Fibroblast of upper back skin (primary cell): ENCODE measurements at regions not wholly inside any gene's neighbourhood (a gene's known extent, or its start where the extent isn't known, plus 50 kb on each side); places are given as distances from the start of the nearest gene placed in this dataset.
"Not testable (repeated sequence)": the region's sequence is repeated elsewhere in the genome, so short reads cannot be mapped to it uniquely, and the experiment has no call there.

Experiments
- DNase-seq: peaks from one replicate; pipeline ENCODE4 v3.0.0-alpha.2; 2013

GRCh38 chr6:102808944-102809505, 1415.5 kb downstream of the GRIK2 start:
- DNase-seq = not testable (repeated sequence)

GRCh38 chr6:102799051-102799450, 1405.5 kb downstream of the GRIK2 start:
- DNase-seq = no peak

- peak; percentile 1 for DNase-seq
Observed at GRCh38 chr6:102798636-102799035, 1405.1 kb downstream of the GRIK2 start.

DNA sequence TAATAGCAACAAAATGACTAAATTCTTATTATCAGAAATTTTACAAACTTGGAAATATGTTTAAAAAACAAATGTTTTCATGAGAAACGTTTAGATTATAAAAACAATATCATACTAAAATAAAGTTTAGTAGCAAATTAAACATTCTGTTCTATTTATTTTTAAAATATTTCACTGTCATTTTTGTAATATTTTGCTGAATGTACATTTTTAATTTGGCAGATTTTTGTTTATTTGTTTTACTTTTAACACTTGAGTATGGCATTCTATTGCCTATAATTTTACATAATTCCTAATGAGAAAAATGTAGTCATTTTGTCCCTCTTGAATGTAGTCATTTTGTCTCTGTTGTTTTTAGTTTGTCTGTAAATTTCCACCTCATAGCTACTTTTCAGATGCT, 1400.2 kb downstream of the GRIK2 start:
- no peak for DNase-seq

DNA sequence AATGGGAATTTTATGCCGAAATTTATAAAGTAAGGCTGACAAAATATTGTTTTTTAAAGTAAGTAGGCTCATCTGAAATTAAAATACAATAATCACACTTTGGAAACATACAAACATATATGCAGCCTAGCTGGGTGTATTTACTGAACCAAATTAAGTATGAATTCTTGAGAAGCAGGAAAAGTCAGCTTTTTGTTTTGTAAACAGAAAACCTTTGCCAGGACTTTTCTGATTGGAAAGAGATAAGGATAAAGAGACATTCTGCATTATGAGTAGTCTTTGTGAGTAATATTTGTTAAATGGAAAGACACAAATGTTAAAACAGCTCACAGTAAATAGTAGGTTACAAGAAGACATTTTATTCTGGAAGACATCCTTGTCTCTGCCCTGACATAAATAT, 1380.8 kb downstream of the GRIK2 start:
- no peak for DNase-seq

DNA sequence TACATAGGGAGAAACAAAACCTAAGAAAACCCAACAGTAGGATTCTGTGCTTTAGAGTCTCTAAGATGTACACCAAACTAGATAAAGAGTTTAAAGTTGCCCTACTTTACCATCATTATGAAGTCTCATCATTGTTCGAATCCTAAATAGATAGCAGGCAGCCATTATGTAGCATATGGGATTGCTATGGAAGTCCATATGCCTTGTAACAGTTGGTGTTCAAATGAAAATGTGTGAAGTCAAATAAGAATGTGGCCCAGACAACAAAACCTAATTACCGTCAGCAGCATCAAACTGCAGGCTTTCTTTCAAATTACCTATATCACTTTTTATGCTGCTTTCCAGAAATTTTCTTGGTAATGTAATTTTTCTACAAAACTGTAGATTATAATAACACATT, 1380.1 kb downstream of the GRIK2 start:
- no peak for DNase-seq

DNA sequence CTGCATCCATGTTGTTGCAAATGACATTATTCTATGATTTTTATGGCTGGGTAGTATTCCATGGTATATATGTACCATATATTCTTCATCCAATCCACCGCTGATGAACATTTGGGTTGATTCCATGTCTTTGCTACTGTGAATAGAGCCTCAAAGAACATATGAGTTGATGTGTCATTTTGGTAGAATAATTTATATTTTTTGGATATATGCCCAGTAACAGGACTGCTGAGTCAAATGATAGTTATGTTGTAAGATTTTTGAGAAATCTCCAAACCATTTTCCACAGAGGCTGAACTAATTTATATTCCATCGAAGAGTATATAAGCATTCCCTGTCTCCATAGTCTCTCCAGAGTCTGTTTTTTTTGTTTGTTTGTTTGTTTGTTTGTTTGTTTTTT, 1373.5 kb downstream of the GRIK2 start:
- DNase-seq = peak; percentile 68

DNA sequence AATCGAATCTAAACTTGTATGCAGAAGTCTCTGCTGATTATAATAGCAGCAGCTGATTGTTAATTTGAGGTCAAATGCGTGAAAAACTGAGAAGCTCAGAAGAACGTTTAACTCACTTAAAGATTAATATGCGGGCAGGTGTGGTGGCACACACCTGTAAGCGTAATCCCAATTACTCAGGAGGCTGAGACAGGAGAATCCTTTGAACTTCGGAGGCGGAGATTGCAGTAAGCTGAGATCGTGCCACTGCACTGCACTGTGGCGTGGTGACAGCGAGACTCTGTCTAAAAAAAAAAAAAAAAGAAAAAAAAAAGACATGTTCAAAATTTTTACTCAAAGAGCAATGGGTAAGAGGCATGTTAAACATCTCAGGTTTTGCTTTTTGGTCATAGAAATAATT, 1370.8 kb downstream of the GRIK2 start:
- DNase-seq = no peak

DNA sequence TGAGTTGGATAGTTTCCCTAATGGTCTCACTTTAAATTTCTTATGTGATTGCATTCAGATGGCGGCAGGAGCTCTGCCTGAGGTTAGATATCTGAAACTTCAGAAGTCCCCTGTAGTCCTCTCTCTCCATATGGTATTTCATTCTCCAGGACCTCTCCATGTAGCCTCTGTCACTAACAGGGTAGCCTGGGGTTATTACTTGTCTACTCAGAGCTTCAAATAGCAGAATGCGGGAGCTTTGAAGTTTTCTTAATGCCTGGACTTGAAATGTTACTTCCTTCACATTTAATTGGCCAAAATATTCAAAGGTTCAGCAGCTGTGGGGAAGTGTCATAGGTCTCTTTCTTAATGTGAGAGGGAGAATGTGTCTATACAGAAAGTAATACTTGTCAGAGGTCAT, 1370.4 kb downstream of the GRIK2 start:
- no peak for DNase-seq

DNA sequence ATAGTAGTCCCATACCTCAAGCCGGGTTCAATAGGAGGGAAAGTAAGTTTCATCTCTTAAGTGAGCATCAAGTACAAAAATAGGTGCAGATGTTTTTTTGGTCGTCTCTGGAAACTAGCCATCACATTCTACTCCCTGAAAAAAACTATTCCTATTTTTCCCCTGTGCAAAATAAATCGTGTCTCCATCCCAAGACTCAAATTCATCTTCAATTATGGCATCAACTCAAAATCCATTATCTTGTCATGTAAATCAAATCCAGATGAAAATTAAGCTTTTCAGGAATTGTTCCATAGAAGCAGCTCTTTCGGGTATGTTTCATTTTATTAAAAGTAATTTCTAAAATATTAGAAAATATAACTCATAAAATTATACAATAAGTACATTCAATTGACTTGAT, 1368.4 kb downstream of the GRIK2 start:
- DNase-seq = peak; percentile 31

DNA sequence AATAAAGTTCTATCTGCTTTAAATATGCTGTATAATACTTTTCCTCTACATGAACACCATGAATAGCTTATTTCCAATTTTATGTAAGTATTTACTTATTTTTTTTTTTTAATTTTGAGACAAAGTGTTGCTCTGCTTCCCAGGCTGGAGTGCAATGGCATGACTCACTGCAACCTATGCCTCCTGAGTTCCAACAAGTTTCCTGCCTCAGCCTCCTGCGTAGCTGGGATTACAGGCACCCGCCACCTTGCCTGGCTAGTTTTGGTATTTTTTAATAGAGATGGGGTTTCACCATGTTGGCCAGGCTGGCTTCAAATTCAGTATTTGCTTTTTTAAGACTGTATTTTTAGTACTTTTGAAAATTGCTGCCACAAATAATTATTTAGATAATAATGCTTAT, 1365.9 kb downstream of the GRIK2 start:
- DNase-seq = no peak

GRCh38 chr6:102758536-102758935, 1365.0 kb downstream of the GRIK2 start:
- DNase-seq = not testable (repeated sequence)

- no peak for DNase-seq
Observed at GRCh38 chr6:102749210-102749971, 1355.9 kb downstream of the GRIK2 start.

- no peak for DNase-seq
Observed at GRCh38 chr6:102746941-102747340, 1353.4 kb downstream of the GRIK2 start.

GRCh38 chr6:102742754-102743356, 1349.3 kb downstream of the GRIK2 start:
- DNase-seq = peak; percentile 16

- peak; percentile 9 for DNase-seq
Observed at GRCh38 chr6:102742028-102742427, 1348.5 kb downstream of the GRIK2 start.

DNA sequence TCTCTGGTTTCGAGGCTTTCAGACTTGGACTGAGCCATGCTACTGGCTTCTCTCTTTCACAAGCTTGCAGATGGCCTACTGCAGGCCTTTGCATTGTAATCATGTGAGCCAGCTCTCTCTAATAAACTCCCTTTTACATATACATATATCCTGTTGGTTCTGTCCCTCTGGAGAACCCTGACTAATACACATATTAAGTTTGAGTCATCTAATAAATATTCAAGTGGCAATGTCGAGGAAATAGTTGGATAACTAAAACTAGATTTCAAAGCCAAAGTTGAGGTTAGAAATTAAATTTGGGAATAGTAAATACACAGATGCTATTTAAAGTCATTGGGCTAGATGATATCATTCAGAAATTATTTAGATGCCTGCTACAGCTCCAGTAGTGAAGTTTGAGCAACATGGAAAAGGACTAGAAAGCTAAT, 1343.4 kb downstream of the GRIK2 start:
- DNase-seq = peak; percentile 95

DNA sequence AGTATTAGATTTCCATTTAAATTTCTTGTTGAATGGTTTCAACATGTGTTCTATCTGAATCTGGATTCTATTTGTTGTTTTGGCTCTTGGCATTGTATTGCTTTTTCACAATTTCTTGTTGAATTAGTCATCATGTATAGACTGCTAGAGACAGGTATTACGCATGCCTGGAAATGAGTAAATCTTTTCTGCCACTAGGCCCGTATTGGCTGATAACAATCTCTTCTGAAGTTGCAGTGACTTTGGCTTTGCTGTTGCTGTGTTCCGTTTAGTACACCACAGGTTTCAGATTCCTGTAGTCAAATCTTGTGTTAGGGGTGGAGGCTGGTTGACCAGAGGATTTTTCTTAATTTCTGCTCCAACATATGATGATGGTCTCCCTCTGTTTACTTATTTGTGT, 1339.4 kb downstream of the GRIK2 start:
- peak; percentile 44 for DNase-seq

- not testable (repeated sequence) for DNase-seq
Observed at GRCh38 chr6:102722086-102722485, 1328.6 kb downstream of the GRIK2 start.

GRCh38 chr6:102717737-102718456, 1324.4 kb downstream of the GRIK2 start:
- DNase-seq = no peak

DNA sequence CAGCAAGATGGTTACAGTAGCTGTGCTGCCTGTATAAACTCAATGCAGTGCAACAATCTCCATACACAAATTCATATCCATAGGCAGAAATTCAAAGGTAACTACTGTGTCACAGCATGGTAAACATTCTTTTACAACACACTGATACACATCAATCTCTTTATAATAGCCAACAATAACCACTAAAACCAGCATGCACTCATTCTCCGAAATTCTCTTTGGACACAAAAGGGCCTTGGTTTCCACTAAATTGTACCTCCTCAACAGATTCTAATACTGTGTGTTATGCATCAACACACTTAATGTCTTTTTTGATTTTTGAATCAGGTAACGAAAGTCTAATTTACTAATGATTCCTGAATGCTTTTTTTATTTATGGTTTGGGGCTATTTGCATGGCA, 1323.7 kb downstream of the GRIK2 start:
- no peak for DNase-seq

- DNase-seq = no peak
Observed at GRCh38 chr6:102701019-102701418, 1307.5 kb downstream of the GRIK2 start.

DNA sequence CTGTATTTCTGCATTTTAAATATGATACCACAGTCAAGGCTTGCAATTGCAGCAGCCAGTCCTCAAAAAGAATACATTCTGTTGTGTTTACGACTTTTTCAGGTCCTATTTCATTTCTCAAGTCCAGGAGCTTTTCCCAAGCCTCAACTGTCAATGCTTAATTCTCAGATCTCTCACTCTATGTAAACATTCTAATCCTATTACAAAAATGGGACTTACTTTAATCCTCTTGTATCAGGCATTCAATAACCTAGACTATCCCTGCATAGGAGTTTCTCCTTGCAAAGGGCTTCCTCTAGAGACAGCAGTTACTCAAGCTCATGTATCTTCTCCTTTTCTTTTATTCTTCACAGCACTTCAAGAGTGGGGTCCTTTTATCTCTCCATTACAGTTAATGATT, 1293.0 kb downstream of the GRIK2 start:
- DNase-seq = no peak

- DNase-seq = no peak
Observed at GRCh38 chr6:102680413-102680812, 1286.9 kb downstream of the GRIK2 start.
